DND-41 (cell line): ENCODE measurements at regions not wholly inside any gene's neighbourhood (a gene's known extent, or its start where the extent isn't known, plus 50 kb on each side); places are given as distances from the start of the nearest gene placed in this dataset.
"Not testable (repeated sequence)": the region's sequence is repeated elsewhere in the genome, so short reads cannot be mapped to it uniquely, and the experiment has no call there.

Experiments used
- CTCF ChIP-seq: IDR thresholded peaks from 2 replicates; pipeline ENCODE4 v1.5.1; 2012; ENCODE audit warnings: borderline replicate concordance, low read length, moderate library complexity, mild to moderate bottlenecking; ENCODE audit not compliant: poor library complexity, severe bottlenecking; ENCODE audit errors: extremely low read depth
- EZH2 ChIP-seq: IDR thresholded peaks from 3 replicates; pipeline ENCODE4 v1.6.1; 2012; ENCODE audit warnings: borderline replicate concordance, low read depth, mild to moderate bottlenecking, moderate library complexity, low read length, inconsistent platforms; ENCODE audit not compliant: severe bottlenecking

DNA sequence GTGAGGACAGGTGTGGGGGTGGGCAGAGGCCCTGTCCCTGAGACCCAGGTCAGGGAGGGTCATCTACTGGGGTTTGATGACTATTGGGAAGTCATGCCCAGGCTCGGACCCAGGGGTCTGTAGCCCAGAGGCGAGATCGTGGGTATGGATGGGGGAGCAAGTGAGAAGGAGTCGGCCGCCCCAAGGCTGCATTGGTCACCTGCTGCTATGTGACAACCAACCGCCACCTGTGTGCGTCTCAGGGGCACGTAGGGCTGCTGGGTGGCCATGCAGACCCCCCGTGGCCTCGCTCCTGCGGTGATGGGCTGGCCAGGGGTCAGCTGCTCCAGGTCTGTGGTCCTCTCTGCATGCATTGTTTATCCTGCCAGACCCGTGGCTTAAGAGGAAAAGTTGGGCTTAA, 138.5 kb downstream of the ZNF479 start:
- not testable (repeated sequence) for TF ChIP-seq CTCF, EZH2
